NCI-H1092 treated with DMSO at 0.1 percent for 48 hours (cell line): ENCODE measurements at regions not wholly inside any gene's neighbourhood (a gene's known extent, or its start where the extent isn't known, plus 50 kb on each side); places are given as distances from the start of the nearest gene placed in this dataset.

Source experiments
- DNase-seq: peaks from one replicate; lab custom pipeline; 2025; lab: John Stamatoyannopoulos, UW

DNA sequence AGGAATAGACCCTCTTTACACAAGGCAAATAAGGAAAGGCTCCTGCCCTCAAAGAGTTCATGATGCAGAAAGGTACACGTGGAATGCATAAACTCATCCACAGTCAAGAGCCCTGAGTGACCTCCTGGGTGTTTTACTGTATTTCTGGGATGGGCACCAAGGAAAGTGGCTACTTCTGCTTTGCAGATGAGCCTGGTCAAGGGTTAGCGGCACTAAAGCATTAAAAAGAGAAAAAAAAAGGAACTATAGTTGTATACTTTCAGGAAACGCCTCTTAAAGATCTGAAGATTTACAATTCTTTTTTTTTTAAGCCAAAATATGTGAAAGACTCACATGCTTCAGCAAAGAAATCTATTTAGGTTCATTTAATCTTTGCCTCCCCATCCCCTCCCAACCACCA is 366.2 kb upstream of the PDE4D start:
- no peak for DNase-seq

DNA sequence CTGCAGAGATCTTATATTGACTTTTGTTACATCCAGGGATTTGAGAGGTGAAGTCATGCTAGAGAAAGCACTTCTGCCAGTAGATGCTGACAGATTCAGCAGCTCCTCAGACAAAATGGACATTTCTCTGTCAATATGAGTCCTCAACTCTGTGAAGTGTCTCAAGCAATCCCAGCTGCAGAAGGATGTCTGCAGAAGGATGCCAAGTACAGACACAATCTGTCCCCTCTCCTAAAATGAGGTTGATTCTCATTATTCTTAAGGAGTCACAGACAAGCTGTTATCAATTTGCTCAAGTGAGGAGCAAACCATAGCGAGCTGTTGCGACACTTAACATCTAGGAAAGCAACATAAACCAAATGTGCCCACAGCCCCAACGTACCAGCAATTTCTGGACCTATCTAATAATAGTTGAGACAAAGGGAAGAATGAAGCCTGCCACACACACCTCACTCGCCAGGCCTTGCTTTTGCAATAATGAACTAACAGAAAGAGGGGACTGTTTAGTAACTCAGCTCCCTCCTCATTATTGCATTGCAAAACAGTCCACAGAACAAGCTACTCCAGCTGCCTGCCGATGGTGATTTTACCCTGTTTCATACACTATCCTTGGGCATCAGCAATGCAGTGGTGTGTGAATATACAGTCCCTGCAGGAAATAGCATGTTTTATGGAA is 364.2 kb upstream of the PDE4D start:
- no peak for DNase-seq

DNA sequence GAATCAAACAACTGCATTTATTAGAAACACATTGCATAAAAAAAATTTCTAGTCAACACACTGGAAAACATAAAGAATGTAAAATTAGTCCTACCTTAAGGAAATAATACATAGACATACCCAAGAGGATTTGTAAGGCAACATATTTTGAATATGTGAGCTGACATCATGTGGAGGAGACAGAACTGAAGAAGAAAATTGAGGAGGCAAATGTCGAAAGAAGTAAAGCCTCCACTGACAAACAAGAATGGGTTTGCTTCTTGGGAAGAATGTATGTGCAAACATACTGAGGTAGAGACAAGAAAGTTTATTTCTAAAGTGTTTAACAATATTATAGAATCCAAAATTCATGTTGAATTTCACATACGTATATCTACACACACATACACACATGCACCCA is 363.0 kb upstream of the PDE4D start:
- DNase-seq: no peak

DNA sequence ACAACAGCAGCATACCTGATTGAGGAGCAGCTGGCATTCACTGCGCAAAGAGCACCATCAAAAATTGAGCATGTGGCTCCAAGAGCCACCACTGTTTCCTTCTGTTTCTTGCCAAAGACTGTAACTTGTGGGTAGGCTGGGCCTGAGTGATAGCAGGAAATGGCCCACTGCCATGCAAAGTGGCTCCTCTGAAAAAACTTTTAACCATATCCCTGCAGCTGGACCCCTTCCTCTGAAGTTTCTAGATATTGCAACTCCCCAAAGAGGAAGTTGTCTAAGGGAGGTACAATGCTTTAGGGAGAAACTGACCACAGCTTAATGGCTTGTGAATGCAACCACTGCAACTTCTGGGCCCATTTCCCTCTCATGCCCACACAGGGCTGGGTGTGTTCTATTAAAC is 355.4 kb upstream of the PDE4D start:
- DNase-seq: no peak

DNA sequence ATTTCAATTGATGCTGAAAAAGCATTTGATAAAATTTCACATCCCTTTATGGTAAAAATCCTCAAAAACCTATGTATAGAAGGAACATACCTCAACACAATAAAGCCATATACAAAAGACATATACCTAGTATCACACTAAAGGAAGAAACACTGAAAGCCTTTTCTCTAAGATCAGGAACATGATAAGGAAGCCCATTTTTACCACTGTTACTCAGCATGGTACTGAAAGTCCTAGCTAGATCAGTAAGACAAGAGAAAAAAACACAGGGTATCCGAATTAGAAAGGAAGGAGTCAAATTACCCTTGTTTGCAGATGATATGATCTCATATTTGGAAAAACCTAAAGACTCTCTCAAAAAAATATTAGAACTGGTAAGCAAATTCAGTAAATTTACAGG is 350.2 kb upstream of the PDE4D start:
- no peak for DNase-seq

DNA sequence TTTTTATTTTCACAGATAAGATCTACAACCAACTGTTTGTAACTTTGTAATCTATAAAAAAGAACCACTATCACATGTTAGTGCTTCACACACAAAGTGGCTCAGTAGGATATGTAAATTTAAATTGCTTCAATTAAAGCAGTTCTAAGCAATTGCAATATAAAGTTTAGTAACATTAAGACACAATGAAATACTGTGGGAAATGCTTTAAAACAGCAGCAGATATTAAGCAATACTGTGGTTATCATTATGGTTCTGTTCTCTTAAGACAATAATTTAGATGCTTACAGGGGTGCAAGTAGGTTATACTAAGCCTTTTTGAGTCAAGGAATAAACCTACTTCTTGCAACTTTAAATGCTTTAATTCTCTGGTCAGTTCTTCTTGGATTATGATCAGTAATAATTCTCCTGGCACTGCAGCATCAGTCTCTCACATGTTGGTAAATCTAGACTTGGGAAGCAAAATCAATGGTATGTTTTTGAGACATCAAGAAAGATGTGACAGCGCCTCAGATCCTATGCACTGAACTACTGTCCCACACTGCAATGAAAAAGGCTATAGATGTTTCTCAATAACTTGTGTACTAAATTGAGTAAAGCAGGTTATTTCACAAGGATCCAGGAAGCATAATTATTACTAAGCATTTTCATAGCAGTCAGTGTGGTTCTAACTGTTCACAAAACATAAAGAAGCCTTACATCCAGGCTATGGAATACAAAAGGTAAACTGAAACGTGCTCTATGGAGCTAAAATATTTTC is 338.7 kb upstream of the PDE4D start:
- DNase-seq: no peak

DNA sequence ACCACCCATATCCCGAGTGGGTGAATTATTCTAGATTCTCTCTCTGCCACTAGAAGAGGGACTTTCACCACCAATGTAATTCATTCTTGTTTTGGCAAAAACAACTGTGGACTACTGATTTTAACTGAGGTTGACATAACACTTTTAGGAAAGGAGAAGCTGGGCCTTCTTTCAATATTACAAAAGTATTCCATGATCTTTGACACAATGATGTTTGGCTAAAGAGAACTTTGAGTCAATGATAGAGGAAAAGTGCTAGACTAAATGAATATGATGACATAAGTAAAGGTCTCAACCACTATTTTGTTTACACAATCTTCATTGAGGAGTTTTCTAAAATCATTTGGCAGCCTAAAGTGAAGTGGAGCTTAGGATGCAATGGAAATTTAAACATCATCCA is 336.9 kb upstream of the PDE4D start:
- DNase-seq: no peak

DNA sequence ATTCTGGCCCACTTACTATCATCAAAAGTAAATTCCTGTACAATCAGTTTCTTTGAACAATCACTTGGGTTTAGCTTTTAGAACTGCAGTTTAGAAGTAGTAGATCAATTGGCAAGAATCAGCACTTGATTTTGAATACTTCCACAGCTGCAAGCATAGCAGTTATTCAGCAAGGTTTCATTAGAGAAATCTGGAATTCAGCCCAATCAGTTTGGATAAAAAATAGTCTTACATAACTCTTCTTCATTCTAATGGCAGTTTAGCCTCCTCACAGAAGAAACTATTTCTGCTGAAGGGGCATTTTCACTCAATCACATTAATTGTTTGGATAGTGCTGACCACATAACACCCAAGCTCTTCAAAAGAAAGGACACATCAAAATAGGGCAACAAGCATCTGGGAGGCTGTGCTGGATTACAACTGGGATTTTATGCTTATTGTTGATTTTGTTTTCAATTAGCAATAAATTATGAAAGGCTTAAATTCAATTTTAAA is 336.2 kb upstream of the PDE4D start:
- DNase-seq: no peak

DNA sequence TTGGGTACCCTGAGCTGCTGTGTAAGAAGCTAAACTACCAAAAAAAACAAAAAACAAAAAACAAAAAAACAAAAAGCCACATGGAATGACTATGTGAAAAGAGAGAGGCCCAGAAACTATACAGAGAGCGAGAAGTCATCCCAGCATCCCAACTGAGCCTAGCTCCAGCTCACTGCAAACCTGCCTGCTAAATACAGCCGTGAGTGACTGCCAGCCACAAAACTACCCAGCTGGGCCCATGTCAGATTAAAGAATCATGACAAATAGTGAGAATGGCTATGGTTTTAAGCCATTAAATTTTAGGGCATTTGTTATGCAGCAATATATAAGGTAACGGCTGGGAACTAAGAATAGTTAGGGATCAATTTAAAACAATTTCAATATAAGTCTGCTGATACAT is 335.1 kb upstream of the PDE4D start:
- no peak for DNase-seq

DNA sequence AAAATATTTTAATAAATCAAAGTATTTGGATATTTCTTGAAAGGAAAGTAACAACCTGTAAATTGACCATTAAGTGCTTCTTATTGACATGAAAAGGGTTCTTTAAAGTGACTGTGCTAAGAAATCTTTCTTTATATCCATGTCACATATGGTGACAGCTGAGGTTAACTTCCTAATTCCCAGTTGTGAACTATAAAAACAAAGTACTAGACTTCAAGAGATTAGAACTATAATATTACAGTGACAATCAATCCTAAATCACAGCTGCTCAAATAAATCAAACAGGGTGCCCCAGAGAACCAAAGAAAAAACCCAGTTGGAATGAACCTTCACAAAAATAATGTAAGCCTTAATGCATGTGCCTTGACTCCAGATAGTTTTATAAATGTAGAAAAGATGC is 332.6 kb upstream of the PDE4D start:
- no peak for DNase-seq

DNA sequence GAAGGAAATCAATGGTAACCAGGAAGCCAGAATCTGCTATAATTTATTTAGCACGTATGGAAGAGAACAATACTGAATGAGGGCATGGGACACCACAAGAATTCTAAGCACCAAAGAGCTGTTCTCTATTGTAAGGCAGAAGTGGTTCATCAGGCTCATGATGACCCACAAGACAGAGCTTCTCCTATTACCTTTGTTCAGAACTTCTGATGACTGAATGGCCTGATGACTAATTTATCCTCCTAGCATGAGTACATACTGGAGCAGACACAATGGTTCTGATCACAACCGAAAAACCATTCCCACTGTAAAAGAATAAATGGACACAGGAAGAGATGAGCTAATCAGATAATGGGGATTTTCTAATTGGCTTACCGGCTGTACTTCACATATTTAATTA is 329.8 kb upstream of the PDE4D start:
- no peak for DNase-seq

DNA sequence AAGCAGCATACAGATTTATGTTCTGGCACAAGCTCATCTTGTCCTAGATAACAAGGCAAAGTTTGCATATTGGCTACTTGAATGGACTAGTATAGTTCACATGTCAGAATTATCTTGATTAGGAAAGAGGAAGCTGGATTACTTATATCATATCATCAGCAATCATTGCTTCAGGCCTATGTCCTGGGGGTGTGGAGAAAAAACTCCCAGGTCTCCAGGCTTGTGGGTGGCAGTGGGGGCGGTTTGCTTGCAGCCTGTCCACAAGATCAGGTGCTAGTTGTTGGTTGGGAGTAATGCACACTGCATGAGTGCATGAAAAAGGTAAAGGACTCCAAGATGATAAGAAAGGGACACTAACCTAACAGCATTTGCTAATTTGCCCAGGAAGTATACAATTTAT is 326.4 kb upstream of the PDE4D start:
- no peak for DNase-seq

DNA sequence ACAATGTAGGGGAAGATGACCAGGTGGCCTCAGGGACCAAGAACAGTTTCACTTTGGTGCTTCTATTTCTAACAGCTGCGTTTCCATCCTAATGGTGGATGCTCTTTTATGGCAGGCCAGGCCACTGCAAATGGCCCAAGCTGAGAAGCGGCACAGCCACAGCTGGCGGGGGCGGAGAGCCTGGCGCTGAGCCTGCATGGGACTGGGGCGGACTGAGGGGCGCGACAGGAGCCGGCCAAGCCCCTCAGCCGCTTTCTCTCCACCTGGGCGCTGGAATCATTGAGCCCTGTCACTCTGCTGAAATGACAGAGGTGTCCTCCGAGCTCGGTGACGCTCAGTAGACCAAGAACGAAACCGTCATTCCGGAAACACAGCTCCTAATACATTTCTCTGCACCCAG is 317.3 kb upstream of the PDE4D start:
- DNase-seq: no peak

DNA sequence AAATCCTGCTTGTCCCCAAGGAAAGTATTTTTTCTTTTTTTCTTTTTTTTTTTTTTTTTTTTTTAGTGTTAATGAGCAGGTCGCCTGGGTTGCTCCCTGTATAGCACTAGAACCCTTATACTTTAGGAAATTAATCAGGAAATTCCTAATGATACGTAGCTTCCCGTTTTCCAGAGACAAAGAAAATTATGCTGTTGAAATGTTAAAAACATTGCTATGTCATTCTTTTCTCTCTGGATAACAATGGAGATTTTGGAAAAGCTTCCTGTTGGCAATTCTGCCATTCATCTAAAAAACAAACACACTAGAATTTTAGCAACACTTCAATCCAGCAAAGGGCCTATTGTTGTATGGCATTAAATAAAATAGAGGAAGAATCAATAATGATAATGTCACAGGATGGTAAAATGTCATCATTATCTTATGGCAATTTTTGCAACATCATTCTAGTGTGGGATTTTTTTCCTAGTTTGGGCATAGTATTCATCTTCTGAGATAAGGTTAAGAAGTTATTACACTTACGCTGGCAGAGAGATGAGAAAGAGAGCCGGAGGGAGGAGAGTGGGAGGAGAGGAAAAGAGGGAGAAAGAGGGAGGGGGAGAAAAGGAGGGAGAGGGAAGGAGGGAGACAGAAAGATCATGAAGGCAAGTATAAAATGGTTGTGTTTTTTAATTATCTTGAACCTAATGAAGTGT is 315.8 kb upstream of the PDE4D start:
- DNase-seq: no peak

DNA sequence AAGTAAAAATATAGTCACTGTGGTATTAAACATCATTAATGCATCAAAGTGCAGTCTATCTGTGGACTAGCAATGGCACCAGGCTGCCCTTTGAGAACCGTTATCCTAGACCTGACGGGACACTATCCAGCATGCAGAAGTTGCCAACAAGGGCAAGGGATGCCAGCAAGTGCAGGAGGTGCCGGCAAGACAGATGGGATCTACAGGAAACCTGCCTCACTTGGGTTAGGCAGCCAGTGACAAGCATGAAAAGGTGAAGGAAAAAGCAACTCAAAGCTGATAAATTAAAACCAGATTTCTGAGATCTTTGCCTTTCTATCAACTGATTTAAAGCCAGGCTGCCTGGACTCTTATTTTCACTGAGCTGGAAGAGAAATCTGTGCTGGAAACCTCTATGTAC is 315.2 kb upstream of the PDE4D start:
- DNase-seq: no peak

DNA sequence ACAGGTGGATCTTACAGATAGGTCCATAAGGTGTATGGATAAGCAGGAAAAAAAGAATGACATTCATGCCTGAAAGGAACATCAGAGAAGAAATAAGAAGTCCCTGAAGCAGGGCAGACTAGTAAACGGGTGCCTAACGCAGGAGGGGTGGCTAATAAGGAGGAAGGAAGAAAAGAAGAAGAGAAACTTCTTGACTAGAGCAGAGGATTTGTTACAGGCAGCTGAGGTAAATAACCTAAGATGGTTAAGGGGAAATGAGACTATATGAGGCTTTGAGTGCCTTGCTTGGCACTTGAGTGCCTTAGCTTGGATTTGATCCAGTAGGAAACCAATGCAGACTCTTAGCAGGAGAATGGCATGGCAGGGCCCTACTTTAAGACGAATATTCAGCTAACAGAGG is 313.5 kb upstream of the PDE4D start:
- no peak for DNase-seq

DNA sequence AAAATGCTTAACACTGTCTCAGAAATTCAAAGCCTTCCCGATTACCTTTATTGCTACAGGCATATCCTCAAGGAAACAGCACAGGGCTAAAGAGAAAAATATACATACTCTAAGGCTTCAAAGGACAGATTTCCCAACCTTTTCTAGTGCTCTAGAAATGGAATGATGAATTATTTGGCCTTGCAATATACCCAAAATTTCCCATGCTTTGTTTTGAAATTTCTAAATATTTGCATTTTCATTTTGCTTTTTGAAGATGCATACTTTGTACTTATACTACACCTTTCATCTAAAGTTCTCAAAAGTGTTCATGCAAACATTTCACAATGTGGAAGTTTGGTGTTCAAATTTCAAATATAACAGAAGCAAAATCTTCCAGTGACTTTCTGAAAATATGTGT is 312.7 kb upstream of the PDE4D start:
- DNase-seq: no peak

DNA sequence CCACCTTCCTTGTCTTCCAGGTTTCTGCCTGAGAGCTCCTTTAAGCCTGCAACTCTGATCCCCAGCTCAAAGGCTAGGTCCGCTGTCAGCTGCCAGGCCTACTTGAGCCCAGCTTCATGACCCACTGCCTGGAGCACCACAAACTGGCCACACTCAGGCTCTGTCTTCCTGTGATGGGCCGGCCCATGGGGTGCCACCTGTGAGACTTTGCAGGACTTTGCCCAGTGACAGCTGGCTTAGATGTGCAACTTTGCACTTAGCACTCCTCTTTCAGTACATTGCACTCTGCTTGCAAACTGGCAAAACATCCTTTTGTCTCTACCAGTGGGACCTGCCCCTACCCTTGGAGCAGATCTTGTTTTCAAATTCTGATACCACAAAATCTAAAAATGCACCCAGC is 311.5 kb upstream of the PDE4D start:
- DNase-seq: no peak

DNA sequence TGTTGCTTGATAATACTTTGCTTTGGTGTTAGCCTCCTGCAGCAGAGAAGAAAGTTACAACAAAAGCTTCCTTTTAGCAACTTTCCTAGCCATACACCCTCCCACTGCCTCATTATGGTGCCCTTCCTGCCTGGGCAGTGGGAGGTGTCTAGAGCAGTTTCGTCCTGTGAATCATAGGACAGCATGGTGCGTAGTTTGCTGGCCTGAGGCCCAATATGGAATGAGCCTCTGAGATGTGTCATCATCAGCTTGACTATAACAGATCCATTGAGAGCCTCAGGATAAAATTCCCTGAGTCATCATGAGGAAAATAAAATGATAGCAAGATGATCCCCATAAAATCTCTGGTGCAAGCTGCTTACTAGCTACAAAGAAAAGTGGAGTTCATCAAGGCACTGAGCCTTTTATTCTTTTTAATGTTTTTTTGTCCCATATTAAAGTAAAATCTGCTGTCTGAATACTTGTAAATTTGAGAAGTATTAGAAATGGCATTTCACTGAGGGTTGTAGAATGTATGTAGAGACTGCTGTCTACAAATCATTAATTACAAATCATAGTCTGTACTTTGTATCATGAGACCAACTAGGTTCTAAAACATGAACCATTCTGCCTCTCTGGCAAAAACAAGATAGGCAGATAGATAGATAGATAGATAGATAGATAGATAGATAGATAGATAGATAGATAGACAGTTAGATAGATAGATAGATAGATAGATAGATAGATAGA is 303.0 kb upstream of the PDE4D start:
- DNase-seq: no peak

DNA sequence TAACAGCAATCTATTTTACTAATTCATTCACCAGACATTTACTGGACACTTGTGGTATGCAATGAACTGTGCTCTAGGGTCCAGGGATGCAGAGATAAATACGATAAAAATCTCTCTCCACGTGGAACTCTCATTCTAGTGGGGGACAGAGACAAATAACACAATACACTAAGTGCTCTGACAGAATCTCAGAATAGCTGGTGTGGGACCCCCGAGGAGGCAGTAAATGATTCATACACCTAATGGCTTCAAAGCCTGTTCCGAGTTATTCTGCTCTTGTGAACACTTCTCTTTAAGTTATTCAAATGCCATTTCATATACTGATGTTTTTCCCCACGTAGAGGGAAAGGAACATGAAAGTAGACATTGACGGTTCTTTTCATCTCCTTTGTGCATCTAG is 302.0 kb upstream of the PDE4D start:
- DNase-seq: no peak

DNA sequence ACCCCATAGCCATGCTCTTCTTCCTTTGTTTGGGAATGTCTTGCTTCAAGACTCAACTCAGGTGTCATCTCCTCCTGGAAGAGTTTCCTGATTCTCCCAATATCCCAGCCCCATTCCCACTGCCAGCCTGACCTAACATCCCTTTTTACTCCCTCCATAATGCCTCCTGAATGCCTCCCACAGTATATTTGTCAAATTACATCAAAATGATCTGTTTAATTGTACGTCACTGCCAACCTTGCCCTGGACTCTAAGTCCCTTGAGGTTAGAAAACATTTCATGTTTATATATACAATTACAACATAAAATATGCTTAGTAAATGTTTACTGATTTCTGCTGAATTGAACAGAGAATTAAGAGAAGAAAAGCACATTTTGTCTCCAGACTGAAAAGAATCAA is 301.6 kb upstream of the PDE4D start:
- no peak for DNase-seq

DNA sequence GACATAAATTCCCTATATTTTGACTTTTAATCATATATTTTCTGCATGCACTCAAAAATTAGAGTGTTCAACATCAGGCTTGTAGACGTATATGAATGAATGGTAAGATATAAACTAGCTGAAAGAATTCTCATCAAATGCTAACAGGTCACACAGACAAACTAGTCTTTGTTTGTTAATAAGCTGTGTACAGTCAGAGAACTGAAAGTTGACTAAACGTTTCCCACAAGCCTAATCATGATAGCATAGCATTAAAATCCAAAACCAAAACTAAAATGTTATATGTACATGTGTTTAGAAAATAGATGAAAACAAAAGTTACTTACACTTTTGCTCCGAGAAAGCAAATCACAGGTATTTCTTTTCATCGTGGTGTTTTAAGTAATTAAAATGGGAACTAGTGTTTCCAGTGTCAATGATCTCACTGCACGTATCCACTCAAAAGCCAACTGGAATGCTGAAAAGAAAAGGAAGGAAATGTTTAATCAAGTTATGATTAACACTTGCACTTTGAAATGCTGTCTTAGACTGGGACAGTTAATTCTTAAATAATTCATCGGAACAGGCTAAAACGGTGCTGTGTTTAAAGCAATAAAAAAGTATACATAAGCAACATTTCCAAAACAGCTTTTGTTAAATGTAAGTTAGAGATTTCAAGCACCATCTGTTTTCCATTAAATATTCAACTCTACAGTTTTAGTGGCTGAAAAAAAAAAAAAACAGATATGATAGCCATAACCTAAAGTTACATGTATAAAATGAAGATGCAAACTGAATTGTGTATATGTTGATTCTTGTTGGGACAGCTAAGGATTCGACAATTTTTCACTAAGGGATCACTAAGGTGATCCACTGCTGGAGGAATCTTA is 291.9 kb upstream of the PDE4D start:
- DNase-seq: no peak
